GM18858 (cell line): ENCODE measurements at regions not wholly inside any gene's neighbourhood (a gene's known extent, or its start where the extent isn't known, plus 50 kb on each side); places are given as distances from the start of the nearest gene placed in this dataset.

Experiments used
- ATAC-seq: cut with Tn5 transposase; IDR thresholded peaks from one replicate; pipeline ENCODE4 v1.9.1; 2021; ENCODE audit not compliant: unreplicated experiment

GRCh38 chr2:136206613-136207012, 88.7 kb upstream of the CXCR4 start:
- peak; percentile 90 for ATAC-seq

GRCh38 chr2:136205615-136206014, 87.7 kb upstream of the CXCR4 start:
- no peak for ATAC-seq

- ATAC-seq = no peak
Observed at GRCh38 chr2:136204971-136205370, 87.0 kb upstream of the CXCR4 start.

- no peak for ATAC-seq
Observed at GRCh38 chr2:136195226-136195625, 77.3 kb upstream of the CXCR4 start.

GRCh38 chr2:136191041-136191440, 73.1 kb upstream of the CXCR4 start:
- ATAC-seq = no peak

GRCh38 chr2:136189221-136189782, 71.4 kb upstream of the CXCR4 start:
- ATAC-seq = no peak

GRCh38 chr2:136188086-136188485, 70.1 kb upstream of the CXCR4 start:
- ATAC-seq = no peak

GRCh38 chr2:136185981-136186776, 68.2 kb upstream of the CXCR4 start:
- ATAC-seq = no peak

GRCh38 chr2:136183097-136183496, 65.1 kb upstream of the CXCR4 start:
- ATAC-seq = no peak

- ATAC-seq = no peak
Observed at GRCh38 chr2:136182315-136182714, 64.4 kb upstream of the CXCR4 start.

GRCh38 chr2:136179602-136179975, 61.6 kb upstream of the CXCR4 start:
- no peak for ATAC-seq

- no peak for ATAC-seq
Observed at GRCh38 chr2:136178941-136179601, 61.1 kb upstream of the CXCR4 start.

GRCh38 chr2:136175868-136176267, 57.9 kb upstream of the CXCR4 start:
- ATAC-seq = no peak

GRCh38 chr2:136175466-136175865, 57.5 kb upstream of the CXCR4 start:
- no peak for ATAC-seq

GRCh38 chr2:136173126-136173525, 55.2 kb upstream of the CXCR4 start:
- ATAC-seq = no peak

GRCh38 chr2:136171223-136171622, 53.3 kb upstream of the CXCR4 start:
- ATAC-seq = no peak

- no peak for ATAC-seq
Observed at GRCh38 chr2:136168720-136169119, 50.8 kb upstream of the CXCR4 start.

GRCh38 chr2:136167721-136168475, 49.9 kb upstream of the CXCR4 start:
- ATAC-seq = no peak
